Esophagus squamous epithelium (tissue), 4 donors: ENCODE measurements at regions not wholly inside any gene's neighbourhood (a gene's known extent, or its start where the extent isn't known, plus 50 kb on each side); places are given as distances from the start of the nearest gene placed in this dataset.

Experiments
- CTCF ChIP-seq, 6 experiments: fragments of 450-650 bp in 4 of 6; fragments of 200-600 bp in 2 of 6; sonication (generic) in 2 of 6; IDR thresholded peaks; one replicate each; pipeline ENCODE4 v1.5.1; 2016 to 2019; ENCODE audit warnings: antibody characterized with exemption in 6 of 6, mild to moderate bottlenecking in 4 of 6, moderate library complexity in 4 of 6
- POLR2A ChIP-seq, 4 donors: fragments of 450-650 bp; IDR thresholded peaks; one replicate each; pipeline ENCODE4 v1.6.1; 2017; ENCODE audit warnings: antibody characterized with exemption in 4 of 4, mild to moderate bottlenecking in 4 of 4, moderate library complexity in 3 of 4

- TF ChIP-seq CTCF (IDR thresholded peaks at IDR 0.05) (no peak), POLR2A (IDR thresholded peaks at IDR 0.05) (no peak)
These were observed 158.9 kb upstream of the FREM1 start for GRCh38 chr9:15069106-15069505.
